Thyroid gland (tissue), 4 donors: ENCODE measurements at regions not wholly inside any gene's neighbourhood (a gene's known extent, or its start where the extent isn't known, plus 50 kb on each side); places are given as distances from the start of the nearest gene placed in this dataset.
"Not testable (repeated sequence)": the region's sequence is repeated elsewhere in the genome, so short reads cannot be mapped to it uniquely, and the experiment has no call there.

Experiments used
- DNase-seq, 2 donors: peaks; one replicate each; pipeline ENCODE4 v3.0.0-alpha.2; 2019
- H3K27ac ChIP-seq, 3 donors: fragments of 200-600 bp; sonication (generic); 1 replicate in 2 of 3; 2 replicates in 1 of 3; pipeline ENCODE4 v1.5.1; 2016 to 2019; ENCODE audit warnings: mild to moderate bottlenecking in 1 of 3, moderate library complexity in 1 of 3
- H3K27me3 ChIP-seq: fragments of 200-600 bp; sonication (generic); one replicate; pipeline ENCODE4 v1.5.1; 2019
- H3K36me3 ChIP-seq, 2 donors: fragments of 200-600 bp; sonication (generic); one replicate each; pipeline ENCODE4 v1.5.1; 2016 to 2019
- H3K4me1 ChIP-seq, 2 donors: fragments of 200-600 bp; sonication (generic); one replicate each; pipeline ENCODE4 v1.5.1; 2017 to 2019
- H3K4me3 ChIP-seq, 3 donors: fragments of 200-600 bp; sonication (generic); replicated peaks in 1 of 3; 1 replicate in 2 of 3; 2 replicates in 1 of 3; pipeline ENCODE4 v1.5.1; 2016; ENCODE audit warnings: mild to moderate bottlenecking in 1 of 3
- H3K9me3 ChIP-seq: fragments of 200-600 bp; sonication (generic); one replicate; pipeline ENCODE4 v1.5.1; 2017
- POLR2A ChIP-seq, 2 donors: fragments of 450-650 bp; IDR thresholded peaks; one replicate each; pipeline ENCODE4 v1.6.1; 2017; ENCODE audit warnings: antibody characterized with exemption in 2 of 2, mild to moderate bottlenecking in 2 of 2, moderate library complexity in 1 of 2
- WGBS, 2 donors: methylation state at CpG; one replicate each; pipeline ENCODE4 v1.1.5; 2017; 5-methylcytosine and 5-hydroxymethylcytosine counted together
- intact Hi-C: fragments of 100-400 bp; cut with DNase I; formaldehyde crosslinking; loops from one replicate; pipeline ENCODE4 v1.15.1; 2023
- TF ChIP-seq, protein P1 (sequence below), 6 experiments: fragments of 200-600 bp in 3 of 6; fragments of 450-650 bp in 3 of 6; sonication (generic) in 3 of 6; IDR thresholded peaks; one replicate each; pipeline ENCODE4 v1.5.1; 2016 to 2019; ENCODE audit warnings: antibody characterized with exemption in 6 of 6, mild to moderate bottlenecking in 2 of 6, inconsistent platforms in 1 of 6, moderate library complexity in 1 of 6

DNA sequence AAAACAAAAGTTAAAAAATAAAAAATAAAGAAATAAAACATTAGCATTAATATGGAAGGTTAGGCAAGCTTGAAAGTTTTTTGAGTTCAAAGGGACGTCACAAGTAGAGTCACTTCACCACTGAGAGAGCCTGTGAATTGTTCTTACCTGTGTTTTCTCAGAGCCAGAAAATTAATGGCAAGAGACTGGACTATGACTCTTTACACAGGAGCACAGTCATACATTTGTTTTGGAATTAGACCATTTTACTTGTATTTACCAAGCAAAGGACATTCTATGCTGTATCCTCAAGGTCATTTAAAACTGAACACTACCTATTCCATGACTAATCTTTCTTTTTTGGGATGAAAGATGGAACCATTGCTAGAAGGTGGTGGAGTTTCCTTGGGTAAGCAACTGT lies 346.1 kb downstream of the FAM47B start:
- intact Hi-C loops = no loop called here
- Histone ChIP-seq H3K9me3 (no peaks in the 10 kb centered on the region), H3K36me3 (no peaks in the 10 kb centered on the region), H3K27ac (no peak overlapping the region), H3K27me3 (no peaks in the 10 kb centered on the region), H3K4me3 (no peak overlapping the region), H3K4me1 (no peaks in the 10 kb centered on the region)
- TF ChIP-seq, protein P1, sequence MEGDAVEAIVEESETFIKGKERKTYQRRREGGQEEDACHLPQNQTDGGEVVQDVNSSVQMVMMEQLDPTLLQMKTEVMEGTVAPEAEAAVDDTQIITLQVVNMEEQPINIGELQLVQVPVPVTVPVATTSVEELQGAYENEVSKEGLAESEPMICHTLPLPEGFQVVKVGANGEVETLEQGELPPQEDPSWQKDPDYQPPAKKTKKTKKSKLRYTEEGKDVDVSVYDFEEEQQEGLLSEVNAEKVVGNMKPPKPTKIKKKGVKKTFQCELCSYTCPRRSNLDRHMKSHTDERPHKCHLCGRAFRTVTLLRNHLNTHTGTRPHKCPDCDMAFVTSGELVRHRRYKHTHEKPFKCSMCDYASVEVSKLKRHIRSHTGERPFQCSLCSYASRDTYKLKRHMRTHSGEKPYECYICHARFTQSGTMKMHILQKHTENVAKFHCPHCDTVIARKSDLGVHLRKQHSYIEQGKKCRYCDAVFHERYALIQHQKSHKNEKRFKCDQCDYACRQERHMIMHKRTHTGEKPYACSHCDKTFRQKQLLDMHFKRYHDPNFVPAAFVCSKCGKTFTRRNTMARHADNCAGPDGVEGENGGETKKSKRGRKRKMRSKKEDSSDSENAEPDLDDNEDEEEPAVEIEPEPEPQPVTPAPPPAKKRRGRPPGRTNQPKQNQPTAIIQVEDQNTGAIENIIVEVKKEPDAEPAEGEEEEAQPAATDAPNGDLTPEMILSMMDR (IDR thresholded peaks at IDR 0.05) = no peak
- no peak for TF ChIP-seq POLR2A (IDR thresholded peaks at IDR 0.05)
- DNase-seq = no peak
- WGBS, 2 donors = 71 to 89% methylated on average over 1 of the region's 1 CpG

GRCh38 chrX:35289952-35290351 lies 347.4 kb downstream of the FAM47B start:
- no peaks in the 10 kb centered on the region for H3K36me3 ChIP-seq
- H3K9me3 ChIP-seq = no peaks in the 10 kb centered on the region
- H3K27ac ChIP-seq = no peak overlapping the region
- WGBS, 2 donors = 76 to 77% methylated on average over 2 of the region's 2 CpGs
- intact Hi-C loops = no loop called here
- no peaks in the 10 kb centered on the region for H3K4me1 ChIP-seq
- no peak overlapping the region for H3K4me3 ChIP-seq
- no peaks in the 10 kb centered on the region for H3K27me3 ChIP-seq
- no peak for TF ChIP-seq POLR2A (IDR thresholded peaks at IDR 0.05)
- TF ChIP-seq, protein P1 (IDR thresholded peaks at IDR 0.05) = no peak
- no peak for DNase-seq

- no peak overlapping the region for H3K4me3 ChIP-seq
- intact Hi-C loops = no loop called here
- H3K27me3 ChIP-seq = no peaks in the 10 kb centered on the region
- no peaks in the 10 kb centered on the region for H3K36me3 ChIP-seq
- H3K4me1 ChIP-seq = no peaks in the 10 kb centered on the region
- DNase-seq = no peak
- no peaks in the 10 kb centered on the region for H3K9me3 ChIP-seq
- TF ChIP-seq, protein P1 (IDR thresholded peaks at IDR 0.05) = no peak
- TF ChIP-seq POLR2A (IDR thresholded peaks at IDR 0.05) = no peak
- no peak overlapping the region for H3K27ac ChIP-seq
- 73 to 96% methylated on average over 2 of the region's 2 CpGs for WGBS, 2 donors
Observed at GRCh38 chrX:35291013-35291412, 348.4 kb downstream of the FAM47B start.

DNA sequence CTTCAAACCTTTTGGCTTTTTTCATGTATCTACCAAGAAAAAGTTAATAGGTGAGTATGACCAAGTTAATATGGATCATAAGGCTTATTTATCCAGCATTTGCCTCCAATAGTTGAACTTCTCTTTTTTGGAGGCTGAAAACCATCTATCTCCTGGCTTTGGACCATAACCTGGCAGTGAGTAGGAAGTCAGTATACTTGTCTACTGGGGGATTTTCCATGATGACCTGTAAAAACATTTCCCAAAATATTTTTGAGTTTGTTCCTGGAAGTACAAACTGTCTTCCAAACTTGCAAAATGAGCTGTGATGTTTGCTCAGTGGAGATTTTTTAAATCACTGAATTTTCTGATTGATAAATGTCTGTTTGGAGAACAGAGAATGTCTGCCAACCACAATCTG lies 349.9 kb downstream of the FAM47B start:
- no peak for DNase-seq

DNA sequence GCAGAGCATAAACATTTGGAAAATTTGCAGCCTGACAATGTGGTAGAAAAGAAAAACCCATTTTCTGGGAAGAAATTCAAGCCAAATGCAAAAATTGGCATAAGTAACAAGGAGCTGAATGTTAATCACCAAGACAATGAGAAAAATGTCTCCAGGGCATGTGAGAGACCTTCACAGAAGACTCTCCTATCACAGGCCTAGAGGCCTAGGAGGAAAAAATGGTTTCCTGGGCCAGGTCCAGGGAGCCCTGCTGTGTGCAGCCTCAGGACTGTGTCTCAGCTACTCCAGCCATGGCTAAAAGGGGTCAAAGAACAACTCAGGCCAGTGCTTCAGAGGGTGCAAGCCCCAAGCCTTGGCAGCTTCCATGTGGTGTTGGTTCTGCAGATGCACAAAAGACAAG lies 362.4 kb downstream of the FAM47B start:
- DNase-seq, H3K4me3 ChIP-seq, H3K36me3 ChIP-seq, H3K27me3 ChIP-seq, H3K4me1 ChIP-seq, H3K9me3 ChIP-seq, intact Hi-C loops, H3K27ac ChIP-seq: not testable (repeated sequence)

More for the DNA sequence above, 349.9 kb downstream of the FAM47B start:
- no peaks in the 10 kb centered on the region for H3K9me3 ChIP-seq
- TF ChIP-seq, protein P1 (IDR thresholded peaks at IDR 0.05) = no peak
- no peak for TF ChIP-seq POLR2A (IDR thresholded peaks at IDR 0.05)
- no peaks in the 10 kb centered on the region for H3K27me3 ChIP-seq
- no peaks in the 10 kb centered on the region for H3K4me1 ChIP-seq
- intact Hi-C loops = no loop called here
- no peaks in the 10 kb centered on the region for H3K36me3 ChIP-seq
- H3K27ac ChIP-seq = no peak overlapping the region
- H3K4me3 ChIP-seq = no peak overlapping the region

DNA sequence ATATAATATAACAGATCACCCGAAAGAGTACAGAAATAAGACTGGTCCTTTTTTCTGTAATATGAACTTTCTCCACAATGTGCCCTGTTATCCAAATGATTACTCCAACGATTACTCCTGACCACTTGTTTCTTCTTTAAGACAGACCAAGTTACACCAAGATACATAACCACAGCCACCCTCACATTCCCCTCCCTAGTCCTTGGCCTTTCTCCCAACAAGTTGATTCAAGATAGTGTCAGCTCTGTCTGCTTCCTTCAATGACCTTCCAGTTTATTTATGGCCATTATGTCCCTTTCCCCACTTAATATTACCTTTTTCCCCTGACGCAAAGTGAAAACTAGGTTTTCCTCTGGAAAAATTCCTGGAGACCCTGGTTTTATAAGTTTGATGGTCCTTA lies 397.2 kb downstream of the FAM47B start:
- H3K4me1 ChIP-seq = no peaks in the 10 kb centered on the region
- H3K27me3 ChIP-seq = no peaks in the 10 kb centered on the region
- no peaks in the 10 kb centered on the region for H3K9me3 ChIP-seq
- no peaks in the 10 kb centered on the region for H3K36me3 ChIP-seq
- intact Hi-C loops = no loop called here
- DNase-seq = no peak
- WGBS, 2 donors = 76 to 80% methylated on average over 3 of the region's 3 CpGs
- no peak for TF ChIP-seq POLR2A (IDR thresholded peaks at IDR 0.05)
- TF ChIP-seq, protein P1 (IDR thresholded peaks at IDR 0.05) = no peak
- no peak overlapping the region for H3K4me3 ChIP-seq
- no peak overlapping the region for H3K27ac ChIP-seq
